Fibroblast of lung (primary cell): ENCODE measurements at regions not wholly inside any gene's neighbourhood (a gene's known extent, or its start where the extent isn't known, plus 50 kb on each side); places are given as distances from the start of the nearest gene placed in this dataset.

Experiments
- DNase-seq, 2 donors: peaks; one replicate each; pipeline versions ENCODE4 v3.0.0 to v3.0.0-alpha.2; 2010; ENCODE audit warnings: low read depth in 2 of 2
- H2AFZ ChIP-seq: 2 replicates; pipeline ENCODE4 v1.5.1; 2012; ENCODE audit warnings: low read length, control low read depth, inconsistent platforms
- H3K27ac ChIP-seq: 2 replicates; pipeline ENCODE4 v1.5.1; 2011; ENCODE audit warnings: low read length, control low read depth; ENCODE audit not compliant: insufficient read depth
- H3K27me3 ChIP-seq: 2 replicates; pipeline ENCODE4 v1.5.1; 2011; ENCODE audit warnings: mild to moderate bottlenecking, low read length; ENCODE audit not compliant: control insufficient read depth, insufficient read depth
- H3K36me3 ChIP-seq: 2 replicates; pipeline ENCODE4 v1.5.1; 2011; ENCODE audit warnings: low read length; ENCODE audit not compliant: control insufficient read depth, insufficient read depth
- H3K4me1 ChIP-seq: 2 replicates; pipeline ENCODE4 v1.5.1; 2011; ENCODE audit warnings: low read length; ENCODE audit not compliant: control insufficient read depth, insufficient read depth; ENCODE audit errors: extremely low read depth
- H3K4me2 ChIP-seq: 2 replicates; pipeline ENCODE4 v1.5.1; 2011; ENCODE audit warnings: low read length, control low read depth; ENCODE audit not compliant: insufficient read depth; ENCODE audit errors: extremely low read depth
- H3K4me3 ChIP-seq, 4 experiments: fragments of 200-600 bp in 1 of 4; sonication (generic) in 1 of 4; replicated peaks in 1 of 4; 2 replicates each; pipeline ENCODE4 v1.5.1; 2011 to 2016; ENCODE audit warnings: low read length in 4 of 4, low read depth in 3 of 4, mild to moderate bottlenecking in 3 of 4, control low read depth in 2 of 4, inconsistent platforms in 1 of 4, mixed read lengths in 1 of 4; ENCODE audit not compliant: insufficient read depth in 1 of 4; ENCODE audit errors: control extremely low read depth in 1 of 4
- H3K79me2 ChIP-seq: 2 replicates; pipeline ENCODE4 v1.5.1; 2012; ENCODE audit warnings: mild to moderate bottlenecking, low read length, inconsistent platforms; ENCODE audit not compliant: control insufficient read depth, insufficient read depth
- H3K9ac ChIP-seq: 2 replicates; pipeline ENCODE4 v1.5.1; 2011; ENCODE audit warnings: mild to moderate bottlenecking, low read length, control low read depth; ENCODE audit not compliant: insufficient read depth
- H3K9me3 ChIP-seq: 2 replicates; pipeline ENCODE4 v1.5.1; 2012; ENCODE audit warnings: low read depth, low read length; ENCODE audit not compliant: control insufficient read depth, insufficient read depth
- H4K20me1 ChIP-seq: 2 replicates; pipeline ENCODE4 v1.5.1; 2011; ENCODE audit warnings: low read length; ENCODE audit not compliant: control insufficient read depth, insufficient read depth; ENCODE audit errors: extremely low read depth
- EZH2 ChIP-seq: IDR thresholded peaks from 2 replicates; pipeline ENCODE4 v1.5.1; 2012; ENCODE audit warnings: low read length, control low read depth, mild to moderate bottlenecking; ENCODE audit errors: missing control alignments
- TF ChIP-seq, protein P1 (sequence below), 2 donors: IDR thresholded peaks in 1 of 2; conservative IDR thresholded peaks in 1 of 2; 1 replicate in 1 of 2; 2 replicates in 1 of 2; pipeline ENCODE4 v1.5.1; 2011 to 2012; ENCODE audit warnings: low read length in 2 of 2, control low read depth in 1 of 2, inconsistent platforms in 1 of 2, low read depth in 1 of 2, mild to moderate bottlenecking in 1 of 2

DNA sequence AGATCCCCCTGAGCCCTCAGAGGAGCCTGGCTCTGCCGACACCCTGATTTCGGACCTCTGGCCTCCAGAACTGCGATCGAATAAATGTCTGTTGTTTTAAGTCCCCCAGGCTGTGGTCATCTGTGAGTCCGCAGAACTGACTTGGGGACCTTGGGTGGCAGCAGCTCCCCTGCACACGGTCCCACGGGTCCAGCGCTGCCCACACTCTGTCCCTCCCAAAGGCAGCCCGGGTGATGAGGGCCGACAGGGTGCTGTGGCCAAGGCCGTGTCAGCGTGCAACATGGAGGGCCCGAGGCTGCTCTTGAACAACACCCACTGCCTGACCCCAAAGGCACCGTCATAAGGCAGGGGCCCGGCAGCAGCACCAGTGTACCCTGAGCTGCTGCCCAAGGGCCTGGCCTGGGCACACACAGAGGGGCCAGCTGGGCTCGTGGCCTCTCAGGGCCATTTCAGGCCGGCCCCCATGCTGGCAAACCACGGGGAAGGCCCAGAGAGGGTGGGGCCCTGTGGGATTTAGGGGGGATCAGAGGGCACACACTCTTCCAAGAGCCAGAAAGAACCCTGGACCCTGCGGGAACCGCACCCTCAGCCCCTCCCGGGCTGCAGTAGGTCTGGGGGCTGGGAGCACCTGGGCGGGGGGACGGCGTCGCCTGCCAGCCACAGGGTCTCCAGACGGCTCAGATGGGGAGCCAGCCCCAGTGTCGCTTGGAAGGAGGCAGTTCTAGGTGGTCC lies 77.1 kb upstream of the PRR5 start:
- Histone ChIP-seq H3K27me3 (no peaks in the 10 kb centered on the region), H3K4me3 (no peak overlapping the region), H3K79me2 (no peaks in the 10 kb centered on the region), H3K9ac (no peak overlapping the region), H3K4me2 (no peak overlapping the region), H3K36me3 (no peaks in the 10 kb centered on the region), H3K4me1 (no peaks in the 10 kb centered on the region), H4K20me1 (no peaks in the 10 kb centered on the region), H3K27ac (no peak overlapping the region), H2AFZ (no peak overlapping the region), H3K9me3 (no peaks in the 10 kb centered on the region)
- no peak for TF ChIP-seq EZH2
- TF ChIP-seq, protein P1, sequence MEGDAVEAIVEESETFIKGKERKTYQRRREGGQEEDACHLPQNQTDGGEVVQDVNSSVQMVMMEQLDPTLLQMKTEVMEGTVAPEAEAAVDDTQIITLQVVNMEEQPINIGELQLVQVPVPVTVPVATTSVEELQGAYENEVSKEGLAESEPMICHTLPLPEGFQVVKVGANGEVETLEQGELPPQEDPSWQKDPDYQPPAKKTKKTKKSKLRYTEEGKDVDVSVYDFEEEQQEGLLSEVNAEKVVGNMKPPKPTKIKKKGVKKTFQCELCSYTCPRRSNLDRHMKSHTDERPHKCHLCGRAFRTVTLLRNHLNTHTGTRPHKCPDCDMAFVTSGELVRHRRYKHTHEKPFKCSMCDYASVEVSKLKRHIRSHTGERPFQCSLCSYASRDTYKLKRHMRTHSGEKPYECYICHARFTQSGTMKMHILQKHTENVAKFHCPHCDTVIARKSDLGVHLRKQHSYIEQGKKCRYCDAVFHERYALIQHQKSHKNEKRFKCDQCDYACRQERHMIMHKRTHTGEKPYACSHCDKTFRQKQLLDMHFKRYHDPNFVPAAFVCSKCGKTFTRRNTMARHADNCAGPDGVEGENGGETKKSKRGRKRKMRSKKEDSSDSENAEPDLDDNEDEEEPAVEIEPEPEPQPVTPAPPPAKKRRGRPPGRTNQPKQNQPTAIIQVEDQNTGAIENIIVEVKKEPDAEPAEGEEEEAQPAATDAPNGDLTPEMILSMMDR (conservative IDR thresholded peaks at IDR 0.05 in 1 of 2, IDR thresholded peaks at IDR 0.05 in 1 of 2; ENCODE audit: low read depth in 1 of 2, low read length in 2 of 2): no peak
- no peak for DNase-seq

GRCh38 chr22:44623771-44624510 lies 78.1 kb upstream of the PRR5 start:
- Histone ChIP-seq H3K9ac (no peak overlapping the region), H3K4me2 (no peak overlapping the region), H3K79me2 (no peaks in the 10 kb centered on the region), H2AFZ (no peak overlapping the region), H4K20me1 (no peaks in the 10 kb centered on the region), H3K4me3 (no peak overlapping the region), H3K36me3 (no peaks in the 10 kb centered on the region), H3K9me3 (no peaks in the 10 kb centered on the region), H3K4me1 (no peaks in the 10 kb centered on the region), H3K27ac (no peak overlapping the region), H3K27me3 (no peaks in the 10 kb centered on the region)
- DNase-seq: peak; percentile 17 to 20
- TF ChIP-seq, protein P1 (conservative IDR thresholded peaks at IDR 0.05 in 1 of 2, IDR thresholded peaks at IDR 0.05 in 1 of 2; ENCODE audit: low read depth in 1 of 2, low read length in 2 of 2): peak in 1 of 2 donors; percentile 48
- TF ChIP-seq EZH2: no peak

DNA sequence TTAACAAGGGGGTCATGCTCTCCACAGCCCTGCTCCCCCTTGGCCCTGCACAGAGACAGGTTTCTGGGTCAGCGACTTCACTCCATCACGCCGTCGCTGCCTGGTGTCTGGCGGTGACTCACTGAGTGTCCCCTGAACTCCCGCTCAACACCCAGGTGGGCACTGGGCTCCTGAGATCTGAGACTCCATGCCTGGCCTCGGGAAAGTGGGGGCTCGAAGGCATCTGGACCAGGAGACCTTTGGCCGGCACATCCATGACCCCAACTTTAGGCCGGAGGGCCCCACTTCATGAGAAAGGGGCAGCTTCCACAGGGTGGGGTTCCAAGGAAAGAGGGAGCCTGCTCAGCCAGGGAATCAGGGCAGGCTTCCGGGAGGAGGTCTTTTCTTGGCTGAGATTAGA lies 79.3 kb upstream of the PRR5 start:
- H4K20me1 ChIP-seq: no peaks in the 10 kb centered on the region
- DNase-seq: no peak

More for the DNA sequence above, 79.3 kb upstream of the PRR5 start:
- Histone ChIP-seq H3K27ac (no peak overlapping the region), H3K4me3 (no peak overlapping the region), H3K27me3 (no peaks in the 10 kb centered on the region), H3K79me2 (no peaks in the 10 kb centered on the region), H3K4me2 (no peak overlapping the region), H3K36me3 (no peaks in the 10 kb centered on the region), H3K9ac (no peak overlapping the region), H3K9me3 (no peaks in the 10 kb centered on the region), H2AFZ (no peak overlapping the region), H3K4me1 (no peaks in the 10 kb centered on the region)
- TF ChIP-seq, protein P1 (conservative IDR thresholded peaks at IDR 0.05 in 1 of 2, IDR thresholded peaks at IDR 0.05 in 1 of 2; ENCODE audit: low read depth in 1 of 2, low read length in 2 of 2): no peak
- TF ChIP-seq EZH2: no peak
